ENCODE measurements at regions not wholly inside any gene's neighbourhood (a gene's known extent, or its start where the extent isn't known, plus 50 kb on each side); places are given as distances from the start of the nearest gene placed in this dataset.

GRCh38 chr10:1920941-1921340 is 183.6 kb upstream of the ADARB2 start:
- WGBS, 2 donors = 73% methylated on average over 4 of the region's 4 CpGs
- Histone ChIP-seq H3K27me3 (peaks cover 0 to 5% (median 0%) of the 10 kb centered on the region in 7 donors), H3K4me3 (no peak overlapping the region), H3K36me3 (no peaks in the 10 kb centered on the region), H3K4me1 (no peaks in the 10 kb centered on the region), H3K9me3 (no peaks in the 10 kb centered on the region), H3K27ac (no peak overlapping the region)
- intact Hi-C loops (cut with DNase I) = no loop called here
- no peak for ATAC-seq
- DNase-seq = no peak
- TF ChIP-seq CTCF (IDR thresholded peaks at IDR 0.05) = no peak

- no peaks in the 10 kb centered on the region for H3K36me3 ChIP-seq
- H3K27me3 ChIP-seq = peaks cover 0 to 5% (median 0%) of the 10 kb centered on the region in 7 donors
- DNase-seq (no peak), ATAC-seq (no peak)
- H3K27ac ChIP-seq = no peak overlapping the region
- no peaks in the 10 kb centered on the region for H3K4me1 ChIP-seq
- no peak overlapping the region for H3K4me3 ChIP-seq
- intact Hi-C loops (cut with DNase I) = no loop called here
- TF ChIP-seq CTCF (IDR thresholded peaks at IDR 0.05) = no peak
- WGBS, 2 donors = 45 to 48% methylated on average over 4 of the region's 4 CpGs
- H3K9me3 ChIP-seq = no peaks in the 10 kb centered on the region
Observed at GRCh38 chr10:1920127-1920526, 182.8 kb upstream of the ADARB2 start.

- peaks cover 0 to 5% (median 0%) of the 10 kb centered on the region in 11 donors for H3K9me3 ChIP-seq
- H3K4me3 ChIP-seq = no peak overlapping the region
- WGBS, 2 donors = 54 to 55% methylated on average over 3 of the region's 3 CpGs
- no peak for DNase-seq
- intact Hi-C loops (cut with DNase I) = no loop called here
- no peaks in the 10 kb centered on the region for H3K27me3 ChIP-seq
- no peak for ATAC-seq
- TF ChIP-seq CTCF (IDR thresholded peaks at IDR 0.05) = no peak
- no peaks in the 10 kb centered on the region for H3K4me1 ChIP-seq
- no peaks in the 10 kb centered on the region for H3K36me3 ChIP-seq
- H3K27ac ChIP-seq = no peak overlapping the region
Observed at GRCh38 chr10:1911771-1912170, 174.4 kb upstream of the ADARB2 start.

GRCh38 chr10:1903982-1904381 is 166.7 kb upstream of the ADARB2 start:
- ATAC-seq (no peak), DNase-seq (no peak)
- no peak for TF ChIP-seq CTCF (IDR thresholded peaks at IDR 0.05)
- Histone ChIP-seq H3K4me1 (no peaks in the 10 kb centered on the region), H3K27me3 (no peaks in the 10 kb centered on the region), H3K36me3 (no peaks in the 10 kb centered on the region), H3K4me3 (no peak overlapping the region), H3K9me3 (peaks cover 0 to 9% (median 0%) of the 10 kb centered on the region in 11 donors), H3K27ac (no peak overlapping the region)
- 67 to 71% methylated on average over 4 of the region's 4 CpGs for WGBS, 2 donors
- intact Hi-C loops (cut with DNase I) = no loop called here
